ENCODE measurements at regions not wholly inside any gene's neighbourhood (a gene's known extent, or its start where the extent isn't known, plus 50 kb on each side); places are given as distances from the start of the nearest gene placed in this dataset.
"Not testable (repeated sequence)": the region's sequence is repeated elsewhere in the genome, so short reads cannot be mapped to it uniquely, and the experiment has no call there.

DNA sequence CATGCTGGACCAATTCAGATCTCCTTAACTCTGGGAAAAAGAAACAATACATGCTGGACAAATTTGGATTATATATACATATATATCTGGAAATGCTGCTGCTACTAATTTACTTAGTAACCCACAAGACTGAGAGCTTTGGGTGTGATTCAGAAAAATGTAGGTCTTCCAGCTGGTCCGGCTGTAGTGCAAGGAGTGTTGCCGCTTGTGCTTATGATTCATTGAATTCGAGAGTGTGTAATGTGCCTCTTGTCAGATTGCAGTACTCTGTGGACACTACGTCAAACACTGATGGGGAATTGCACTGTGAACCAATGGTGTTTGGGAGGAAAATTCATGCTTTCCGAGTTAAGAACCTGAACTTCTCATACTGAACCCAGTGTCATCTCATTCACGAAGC lies 1155.5 kb downstream of the EPHA7 start:
- no peak for DNase-seq (ENCODE audit: extremely low spot score, unreplicated experiment)
- H3K4me1 Mint-ChIP-seq (ENCODE audit: unreplicated experiment): peaks cover 6% of the 10 kb centered on the region
- H3K27ac Mint-ChIP-seq (ENCODE audit: unreplicated experiment): no peak overlapping the region
- no peaks in the 10 kb centered on the region for H3K36me3 Mint-ChIP-seq (ENCODE audit: unreplicated experiment)
- H3K4me3 Mint-ChIP-seq (ENCODE audit: unreplicated experiment): no peak overlapping the region
- no peaks in the 10 kb centered on the region for H3K27me3 Mint-ChIP-seq (ENCODE audit: unreplicated experiment)
- peaks cover under 1% of the 10 kb centered on the region for H3K9me3 Mint-ChIP-seq (ENCODE audit: unreplicated experiment)
- TF ChIP-seq, protein P1, sequence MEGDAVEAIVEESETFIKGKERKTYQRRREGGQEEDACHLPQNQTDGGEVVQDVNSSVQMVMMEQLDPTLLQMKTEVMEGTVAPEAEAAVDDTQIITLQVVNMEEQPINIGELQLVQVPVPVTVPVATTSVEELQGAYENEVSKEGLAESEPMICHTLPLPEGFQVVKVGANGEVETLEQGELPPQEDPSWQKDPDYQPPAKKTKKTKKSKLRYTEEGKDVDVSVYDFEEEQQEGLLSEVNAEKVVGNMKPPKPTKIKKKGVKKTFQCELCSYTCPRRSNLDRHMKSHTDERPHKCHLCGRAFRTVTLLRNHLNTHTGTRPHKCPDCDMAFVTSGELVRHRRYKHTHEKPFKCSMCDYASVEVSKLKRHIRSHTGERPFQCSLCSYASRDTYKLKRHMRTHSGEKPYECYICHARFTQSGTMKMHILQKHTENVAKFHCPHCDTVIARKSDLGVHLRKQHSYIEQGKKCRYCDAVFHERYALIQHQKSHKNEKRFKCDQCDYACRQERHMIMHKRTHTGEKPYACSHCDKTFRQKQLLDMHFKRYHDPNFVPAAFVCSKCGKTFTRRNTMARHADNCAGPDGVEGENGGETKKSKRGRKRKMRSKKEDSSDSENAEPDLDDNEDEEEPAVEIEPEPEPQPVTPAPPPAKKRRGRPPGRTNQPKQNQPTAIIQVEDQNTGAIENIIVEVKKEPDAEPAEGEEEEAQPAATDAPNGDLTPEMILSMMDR (IDR thresholded peaks at IDR 0.05): no peak

DNA sequence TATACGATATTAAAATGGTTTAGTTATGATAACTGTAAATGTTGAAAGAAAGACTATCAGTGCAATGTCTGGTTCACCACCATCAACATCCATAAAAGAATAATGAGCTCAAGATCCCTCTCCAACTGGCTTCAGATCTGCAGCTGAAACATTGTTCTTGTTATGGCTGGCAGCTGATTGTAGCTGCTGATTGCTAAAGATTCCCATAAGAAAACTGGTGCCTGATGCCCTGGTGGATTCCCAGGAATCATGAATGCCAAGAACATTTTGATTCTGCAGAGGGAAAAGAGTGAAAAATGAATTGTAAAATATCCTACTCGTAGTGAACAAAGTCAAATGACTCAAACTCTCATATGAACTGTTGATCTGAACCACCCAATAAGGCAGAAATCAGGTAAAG lies 1160.2 kb downstream of the EPHA7 start:
- Mint-ChIP-seq H3K4me3 (ENCODE audit: unreplicated experiment) (no peak overlapping the region), H3K9me3 (ENCODE audit: unreplicated experiment) (no peaks in the 10 kb centered on the region), H3K27me3 (ENCODE audit: unreplicated experiment) (no peaks in the 10 kb centered on the region), H3K4me1 (ENCODE audit: unreplicated experiment) (no peaks in the 10 kb centered on the region), H3K36me3 (ENCODE audit: unreplicated experiment) (no peaks in the 10 kb centered on the region), H3K27ac (ENCODE audit: unreplicated experiment) (no peak overlapping the region)
- TF ChIP-seq, protein P1 (IDR thresholded peaks at IDR 0.05): no peak
- DNase-seq (ENCODE audit: extremely low spot score, unreplicated experiment): no peak

DNA sequence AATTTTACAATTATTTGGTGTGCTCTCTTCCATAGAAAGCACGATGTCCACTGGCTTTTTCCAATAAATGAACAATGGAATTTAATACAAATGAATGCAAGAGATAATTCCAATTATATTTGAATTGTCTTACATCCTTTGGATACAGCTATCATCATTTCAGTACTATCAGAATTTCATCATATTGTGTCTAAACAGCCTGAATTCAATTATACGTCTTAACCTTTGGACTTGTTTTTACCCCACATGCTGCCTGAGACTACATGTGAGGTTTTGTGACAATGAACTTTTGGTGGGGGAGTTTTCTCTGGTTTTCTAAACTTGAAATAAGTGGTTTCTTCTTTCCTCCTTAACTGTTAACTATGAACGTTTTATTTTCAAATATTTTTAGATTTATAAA lies 1176.0 kb downstream of the EPHA7 start:
- H3K36me3 Mint-ChIP-seq (ENCODE audit: unreplicated experiment): no peaks in the 10 kb centered on the region

DNA sequence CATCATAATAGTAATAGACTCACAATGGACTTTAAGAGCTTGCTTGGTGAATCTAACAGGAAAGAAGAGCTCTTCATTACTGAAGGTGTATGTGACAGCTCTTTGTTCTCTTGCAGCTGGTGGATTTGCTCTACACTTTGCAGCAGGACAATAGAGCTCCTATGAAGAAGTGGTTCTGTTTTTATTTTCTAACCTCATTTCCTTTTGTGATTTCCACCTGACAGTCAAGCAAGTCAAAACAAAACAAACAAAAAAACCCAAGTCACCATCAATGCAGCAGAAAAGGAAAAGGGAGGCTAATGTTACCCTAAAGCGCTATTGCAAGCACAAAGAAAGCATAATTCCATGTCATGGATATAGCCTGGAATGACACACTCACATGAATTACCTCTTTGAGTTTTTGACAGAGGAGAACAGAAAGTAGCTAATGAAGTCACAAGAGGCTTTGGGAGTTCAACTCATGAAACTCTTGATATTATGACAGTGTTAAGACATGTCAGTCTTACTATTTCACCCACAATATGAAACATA lies 1188.1 kb downstream of the EPHA7 start:
- Mint-ChIP-seq H3K36me3 (ENCODE audit: unreplicated experiment) (no peaks in the 10 kb centered on the region), H3K27me3 (ENCODE audit: unreplicated experiment) (no peaks in the 10 kb centered on the region), H3K9me3 (ENCODE audit: unreplicated experiment) (peaks cover 4% of the 10 kb centered on the region), H3K4me3 (ENCODE audit: unreplicated experiment) (no peak overlapping the region), H3K27ac (ENCODE audit: unreplicated experiment) (no peak overlapping the region), H3K4me1 (ENCODE audit: unreplicated experiment) (peaks cover 3% of the 10 kb centered on the region)
- TF ChIP-seq, protein P1 (IDR thresholded peaks at IDR 0.05): no peak
- no peak for DNase-seq (ENCODE audit: extremely low spot score, unreplicated experiment)

More for the DNA sequence above, 1176.0 kb downstream of the EPHA7 start:
- Mint-ChIP-seq H3K27me3 (ENCODE audit: unreplicated experiment) (no peaks in the 10 kb centered on the region), H3K4me3 (ENCODE audit: unreplicated experiment) (no peak overlapping the region), H3K27ac (ENCODE audit: unreplicated experiment) (no peak overlapping the region), H3K4me1 (ENCODE audit: unreplicated experiment) (no peaks in the 10 kb centered on the region), H3K9me3 (ENCODE audit: unreplicated experiment) (peaks cover 7% of the 10 kb centered on the region)
- DNase-seq (ENCODE audit: extremely low spot score, unreplicated experiment): no peak
- TF ChIP-seq, protein P1 (IDR thresholded peaks at IDR 0.05): no peak

DNA sequence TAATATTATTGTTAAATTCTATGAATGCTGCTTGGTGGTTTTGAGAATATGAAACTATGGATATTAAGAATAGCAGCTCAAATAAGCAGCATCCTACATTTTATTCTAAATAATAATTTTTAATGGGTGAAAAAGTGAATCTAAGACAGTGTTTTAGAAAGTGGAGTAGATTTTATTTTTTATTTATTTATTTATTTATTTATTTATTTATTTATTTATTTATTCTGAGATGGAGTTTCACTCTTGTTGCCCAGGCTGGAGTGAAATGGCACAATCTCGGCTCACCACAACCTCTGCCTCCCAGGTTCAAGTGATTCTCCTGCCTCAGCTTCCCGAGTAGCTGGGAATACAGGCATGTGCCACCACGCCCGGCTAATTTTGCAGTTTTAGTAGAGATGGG lies 1199.4 kb downstream of the EPHA7 start:
- not testable (repeated sequence) for H3K4me3 Mint-ChIP-seq (ENCODE audit: unreplicated experiment); H3K36me3 Mint-ChIP-seq (ENCODE audit: unreplicated experiment); DNase-seq (ENCODE audit: extremely low spot score, unreplicated experiment); H3K27ac Mint-ChIP-seq (ENCODE audit: unreplicated experiment); H3K27me3 Mint-ChIP-seq (ENCODE audit: unreplicated experiment)
- Mint-ChIP-seq H3K4me1 (ENCODE audit: unreplicated experiment) (peaks cover 11% of the 10 kb centered on the region), H3K9me3 (ENCODE audit: unreplicated experiment) (peaks cover 16% of the 10 kb centered on the region)

DNA sequence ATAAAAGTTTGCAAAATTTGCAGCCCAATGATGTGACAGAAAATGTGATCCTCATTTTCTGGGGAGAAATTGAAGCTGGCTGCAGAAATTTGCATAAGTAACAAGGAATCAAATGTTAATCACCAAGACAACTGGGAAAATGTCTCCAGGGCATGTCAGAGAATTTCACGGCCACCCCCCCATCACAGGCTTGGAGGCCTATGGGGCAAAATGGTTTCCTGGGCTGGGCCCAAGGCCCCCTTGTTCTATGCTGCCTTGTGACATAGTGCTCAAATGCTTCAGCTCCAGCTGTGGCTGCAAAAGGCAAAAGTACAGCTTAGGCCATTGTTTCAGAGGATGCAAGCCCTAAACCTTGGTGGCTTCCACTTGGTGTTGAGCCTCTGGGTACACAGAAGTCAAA lies 1202.6 kb downstream of the EPHA7 start:
- peaks cover 11% of the 10 kb centered on the region for H3K4me1 Mint-ChIP-seq (ENCODE audit: unreplicated experiment)
- no peak overlapping the region for H3K27ac Mint-ChIP-seq (ENCODE audit: unreplicated experiment)
- no peaks in the 10 kb centered on the region for H3K36me3 Mint-ChIP-seq (ENCODE audit: unreplicated experiment)
- TF ChIP-seq, protein P1 (IDR thresholded peaks at IDR 0.05): no peak
- no peak overlapping the region for H3K4me3 Mint-ChIP-seq (ENCODE audit: unreplicated experiment)
- DNase-seq (ENCODE audit: extremely low spot score, unreplicated experiment): no peak
- H3K9me3 Mint-ChIP-seq (ENCODE audit: unreplicated experiment): peaks cover 18% of the 10 kb centered on the region
- H3K27me3 Mint-ChIP-seq (ENCODE audit: unreplicated experiment): no peaks in the 10 kb centered on the region

Data from osteocyte (in vitro differentiated cells).